B cell (primary cell): ENCODE measurements at regions not wholly inside any gene's neighbourhood (a gene's known extent, or its start where the extent isn't known, plus 50 kb on each side); places are given as distances from the start of the nearest gene placed in this dataset.

Source experiments
- ATAC-seq: fragments of 200-7000 bp; cut with Tn5 transposase; one replicate; pipeline ENCODE4 v1.10.0; 2021; ENCODE audit warnings: low read depth, mild to moderate bottlenecking, moderate number of reproducible peaks, moderate library complexity
- CTCF ChIA-PET: fragments of 350-600 bp; sonication (Branson Sonifier 250); formaldehyde crosslinking; loops from one replicate; lab custom pipeline; 2021; ENCODE audit warnings: antibody characterized with exemption, inconsistent platforms; lab: Charles Lee
- POLR2A ChIA-PET: fragments of 350-600 bp; sonication (Branson Sonifier 250); formaldehyde crosslinking; loops from one replicate; lab custom pipeline; 2021; ENCODE audit warnings: antibody characterized with exemption; lab: Charles Lee
- DNase-seq: peaks from one replicate; pipeline ENCODE4 v3.0.0; 2013
- H2AFZ ChIP-seq: 2 replicates; pipeline ENCODE4 v1.6.1; 2012; ENCODE audit warnings: mild to moderate bottlenecking, low read depth, low read length; ENCODE audit not compliant: insufficient read depth, poor library complexity, severe bottlenecking
- H3K27ac ChIP-seq, 2 donors: 1 replicate in 1 of 2; 2 replicates in 1 of 2; pipeline ENCODE4 v1.5.1; 2012 to 2013; ENCODE audit warnings: low read length in 2 of 2, mild to moderate bottlenecking in 2 of 2, moderate library complexity in 1 of 2
- H3K27me3 ChIP-seq, 4 experiments: fragments of 200-600 bp in 1 of 4; sonication (generic) in 1 of 4; replicated peaks in 1 of 4; 1 replicate in 2 of 4; 2 replicates in 2 of 4; pipeline versions ENCODE4 v1.6.1 to v1.7.0; 2013 to 2016; ENCODE audit warnings: low read length in 3 of 4, mild to moderate bottlenecking in 2 of 4, mixed read lengths in 1 of 4, moderate library complexity in 1 of 4; ENCODE audit not compliant: insufficient read depth in 4 of 4, control insufficient read depth in 3 of 4; ENCODE audit errors: control extremely low read depth in 1 of 4
- H3K36me3 ChIP-seq, 2 experiments: replicated peaks in 1 of 2; 1 replicate in 1 of 2; 2 replicates in 1 of 2; pipeline versions ENCODE4 v1.6.1 to v1.7.1; 2013; ENCODE audit warnings: low read length in 1 of 2; ENCODE audit not compliant: insufficient read depth in 2 of 2, control insufficient read depth in 1 of 2; ENCODE audit errors: control extremely low read depth in 1 of 2, extremely low read depth in 1 of 2
- H3K4me1 ChIP-seq, 2 donors: fragments of 200-600 bp in 1 of 2; sonication (generic) in 1 of 2; 1 replicate in 1 of 2; 2 replicates in 1 of 2; pipeline versions ENCODE4 v1.5.1 to v1.6.1; 2013 to 2017; ENCODE audit warnings: low read length in 2 of 2; ENCODE audit not compliant: control insufficient read depth in 2 of 2, insufficient read depth in 2 of 2
- H3K4me2 ChIP-seq: replicated peaks from 2 replicates; pipeline ENCODE3; 2012; ENCODE audit warnings: mild to moderate bottlenecking, low read depth, low read length; ENCODE audit not compliant: poor library complexity, severe bottlenecking
- H3K4me3 ChIP-seq, 5 experiments: fragments of 200-600 bp in 1 of 5; sonication (generic) in 1 of 5; 1 replicate in 3 of 5; 2 replicates in 2 of 5; pipeline versions ENCODE4 v1.5.1 to v1.7.0; 2011 to 2016; ENCODE audit warnings: low read length in 4 of 5, mild to moderate bottlenecking in 4 of 5, low read depth in 2 of 5, control low read depth in 1 of 5, moderate library complexity in 1 of 5; ENCODE audit not compliant: insufficient read depth in 1 of 5; ENCODE audit errors: control extremely low read depth in 1 of 5, extremely low read depth in 1 of 5
- H3K79me2 ChIP-seq: fragments of 200-600 bp; sonication (generic); one replicate; pipeline ENCODE4 v1.6.0; 2016; ENCODE audit warnings: low read length; ENCODE audit not compliant: control insufficient read depth, insufficient read depth
- H3K9ac ChIP-seq: fragments of 200-600 bp; sonication (generic); 2 replicates; pipeline ENCODE4 v1.6.1; 2017; ENCODE audit warnings: mild to moderate bottlenecking, low read length, moderate library complexity
- H3K9me3 ChIP-seq, 3 donors: one replicate each; pipeline versions ENCODE4 v1.6.1 to v1.7.1; 2013; ENCODE audit warnings: low read length in 2 of 3; ENCODE audit not compliant: control insufficient read depth in 2 of 3, insufficient read depth in 1 of 3; ENCODE audit errors: control extremely low read depth in 1 of 3
- H4K20me1 ChIP-seq: 2 replicates; pipeline ENCODE4 v1.6.0; 2012; ENCODE audit warnings: mild to moderate bottlenecking, low read length; ENCODE audit not compliant: insufficient read depth, control insufficient read depth, poor library complexity, severe bottlenecking
- H3K27ac Mint-ChIP-seq: one replicate; pipeline ENCODE4 v1.8.0; 2021; ENCODE audit warnings: mixed read lengths
- H3K27me3 Mint-ChIP-seq: one replicate; pipeline ENCODE4 v1.8.0; 2021; ENCODE audit warnings: mixed read lengths
- H3K4me1 Mint-ChIP-seq: one replicate; pipeline ENCODE4 v1.8.0; 2021; ENCODE audit warnings: mixed read lengths
- H3K4me3 Mint-ChIP-seq: one replicate; pipeline ENCODE4 v1.8.0; 2021; ENCODE audit warnings: mixed read lengths
- H3K9me3 Mint-ChIP-seq: one replicate; pipeline ENCODE4 v1.8.0; 2022; ENCODE audit warnings: mixed read lengths; ENCODE audit not compliant: insufficient read depth
- CTCF ChIP-seq: fragments of 200-600 bp; IDR thresholded peaks from one replicate; pipeline ENCODE4 v1.8.0; 2022; ENCODE audit warnings: antibody characterized with exemption, mild to moderate bottlenecking
- EZH2 ChIP-seq: IDR thresholded peaks from 2 replicates; pipeline ENCODE4 v1.6.1; 2012; ENCODE audit warnings: borderline replicate concordance, low read depth, mild to moderate bottlenecking, moderate library complexity, low read length; ENCODE audit not compliant: insufficient read depth, poor library complexity, severe bottlenecking
- WGBS: methylation state at CpG from one replicate; pipeline ENCODE4 v1.1.5; 2013; ENCODE audit warnings: missing lambda C conversion rate; ENCODE audit not compliant: insufficient coverage; 5-methylcytosine and 5-hydroxymethylcytosine counted together
- intact Hi-C: fragments of 100-400 bp; cut with micrococcal nuclease; formaldehyde crosslinking; loops from one replicate; pipeline ENCODE4 v1.10.0; 2022

- CTCF ChIA-PET, result no interaction called here
- 100% methylated on average over 1 of the region's 2 CpGs for WGBS
- ATAC-seq, result no peak
Measured at GRCh38 chr2:220452561-220452960, 825.1 kb downstream of the SLC4A3 start.

GRCh38 chr2:220455351-220455990 is 828.0 kb downstream of the SLC4A3 start:
- Histone ChIP-seq H3K4me1 (no peaks in the 10 kb centered on the region), H2AFZ (no peak overlapping the region), H3K4me3 (no peak overlapping the region), H3K4me2 (no peak overlapping the region), H3K9me3 (no peaks in the 10 kb centered on the region), H3K79me2 (no peaks in the 10 kb centered on the region), H3K9ac (no peak overlapping the region), H4K20me1 (no peaks in the 10 kb centered on the region), H3K27ac (no peak overlapping the region), H3K36me3 (no peaks in the 10 kb centered on the region), H3K27me3 (no peaks in the 10 kb centered on the region)
- WGBS, result no CpG with 5 or more reads among the region's 3 CpGs
- TF ChIP-seq CTCF (no peak), EZH2 (no peak)
- ATAC-seq, result no peak
- POLR2A ChIA-PET, result no interaction called here
- H3K27ac Mint-ChIP-seq, result no peak overlapping the region
- H3K9me3 Mint-ChIP-seq, result no peaks in the 10 kb centered on the region
- H3K27me3 Mint-ChIP-seq, result peaks cover 3% of the 10 kb centered on the region
- no peak overlapping the region for H3K4me3 Mint-ChIP-seq
- DNase-seq, result no peak
- CTCF ChIA-PET, result no interaction called here
- intact Hi-C loops, result no loop called here
- H3K4me1 Mint-ChIP-seq, result no peaks in the 10 kb centered on the region

More at GRCh38 chr2:220452561-220452960, 825.1 kb downstream of the SLC4A3 start:
- Mint-ChIP-seq H3K27ac (no peak overlapping the region), H3K4me3 (no peak overlapping the region), H3K9me3 (no peaks in the 10 kb centered on the region), H3K4me1 (no peaks in the 10 kb centered on the region), H3K27me3 (peaks cover 3% of the 10 kb centered on the region)
- intact Hi-C loops, result no loop called here
- no peaks in the 10 kb centered on the region for H3K36me3 ChIP-seq
- no peak overlapping the region for H3K4me2 ChIP-seq
- no peak overlapping the region for H2AFZ ChIP-seq
- POLR2A ChIA-PET, result no interaction called here
- TF ChIP-seq CTCF, result no peak
- no peak for TF ChIP-seq EZH2
- H3K27me3 ChIP-seq, result no peaks in the 10 kb centered on the region
- no peak overlapping the region for H3K27ac ChIP-seq
- peaks cover 0 to 3% (median 0%) of the 10 kb centered on the region in 3 donors for H3K9me3 ChIP-seq
- H3K4me1 ChIP-seq, result no peaks in the 10 kb centered on the region
- H3K9ac ChIP-seq, result no peak overlapping the region
- H3K4me3 ChIP-seq, result no peak overlapping the region
- H3K79me2 ChIP-seq, result no peaks in the 10 kb centered on the region
- DNase-seq, result no peak
- H4K20me1 ChIP-seq, result no peaks in the 10 kb centered on the region
